H1 (cell line): ENCODE measurements at regions not wholly inside any gene's neighbourhood (a gene's known extent, or its start where the extent isn't known, plus 50 kb on each side); places are given as distances from the start of the nearest gene placed in this dataset.

Experiments
- CTCF ChIA-PET: fragments of 300-600 bp; sonication (Branson Sonifier 250); formaldehyde crosslinking; loops from one replicate; lab custom pipeline; 2021; ENCODE audit not compliant: partially characterized antibody; lab: Charles Lee
- POLR2A ChIA-PET: fragments of 300-600 bp; sonication (Branson Sonifier 250); formaldehyde crosslinking; loops from one replicate; lab custom pipeline; 2021; ENCODE audit warnings: inconsistent platforms; ENCODE audit not compliant: partially characterized antibody; lab: Charles Lee
- DNase-seq, 2 experiments: peaks; one replicate each; pipeline versions ENCODE4 v3.0.0 to v3.0.0-alpha.2; 2010 to 2022; ENCODE audit warnings: low spot score in 2 of 2, low read depth in 1 of 2, mixed read lengths in 1 of 2
- FAIRE-seq: peaks from 2 replicates; lab custom pipeline; 2011; peaks lifted over from hg19 to GRCh38; lab: Jason Lieb, UNC
- H2AFZ ChIP-seq: 2 replicates; pipeline ENCODE4 v1.8.1; 2012; ENCODE audit warnings: low read length, inconsistent platforms
- H2AK5ac ChIP-seq: 2 replicates; pipeline ENCODE4 v1.6.1; 2013; ENCODE audit warnings: low read depth, low read length
- H2BK120ac ChIP-seq: replicated peaks from 2 replicates; pipeline ENCODE3; 2013; ENCODE audit warnings: low read depth, low read length, inconsistent platforms
- H2BK12ac ChIP-seq: 2 replicates; pipeline ENCODE4 v1.6.1; 2013; ENCODE audit warnings: low read depth, low read length
- H2BK15ac ChIP-seq: 2 replicates; pipeline ENCODE4 v1.6.1; 2013; ENCODE audit warnings: low read length
- H2BK20ac ChIP-seq: 2 replicates; pipeline ENCODE4 v1.6.1; 2013; ENCODE audit warnings: low read length
- H2BK5ac ChIP-seq: 2 replicates; pipeline ENCODE4 v1.6.1; 2013; ENCODE audit warnings: low read depth, low read length
- H3K14ac ChIP-seq: 2 replicates; pipeline ENCODE4 v1.6.1; 2013; ENCODE audit warnings: inconsistent platforms; ENCODE audit not compliant: insufficient read length
- H3K18ac ChIP-seq: 2 replicates; pipeline ENCODE4 v1.6.1; 2013; ENCODE audit warnings: low read length; ENCODE audit errors: extremely low read depth
- H3K23ac ChIP-seq: 2 replicates; pipeline ENCODE4 v1.6.1; 2013; ENCODE audit warnings: inconsistent platforms; ENCODE audit not compliant: insufficient read length
- H3K23me2 ChIP-seq: 2 replicates; pipeline ENCODE4 v1.6.1; 2013; ENCODE audit warnings: low read depth, low read length
- H3K27ac ChIP-seq: 2 replicates; pipeline ENCODE4 v1.6.1; 2011; ENCODE audit warnings: low read depth, low read length, inconsistent platforms
- H3K27me3 ChIP-seq, 4 experiments: replicated peaks in 1 of 4; 1 replicate in 1 of 4; 2 replicates in 3 of 4; pipeline versions ENCODE4 v1.6.1 to v1.8.1; 2011 to 2013; ENCODE audit warnings: low read length in 3 of 4, mild to moderate bottlenecking in 3 of 4, inconsistent platforms in 2 of 4, mixed read lengths in 2 of 4, moderate library complexity in 1 of 4; ENCODE audit not compliant: control insufficient read depth in 3 of 4, insufficient read depth in 3 of 4; ENCODE audit errors: extremely low read depth in 1 of 4
- H3K36me3 ChIP-seq, 4 experiments: 2 replicates each; pipeline versions ENCODE4 v1.6.1 to v1.8.1; 2011 to 2013; ENCODE audit warnings: mild to moderate bottlenecking in 4 of 4, low read length in 3 of 4, moderate library complexity in 2 of 4, control low read depth in 1 of 4, inconsistent platforms in 1 of 4; ENCODE audit not compliant: insufficient read depth in 4 of 4, control insufficient read depth in 2 of 4
- H3K4ac ChIP-seq: replicated peaks from 2 replicates; pipeline ENCODE3; 2013; ENCODE audit warnings: low read length, low read depth, mixed read lengths, inconsistent platforms; ENCODE audit not compliant: insufficient read length
- H3K4me1 ChIP-seq, 4 experiments: replicated peaks in 1 of 4; 1 replicate in 1 of 4; 2 replicates in 3 of 4; pipeline versions ENCODE4 v1.6.1 to v1.8.1; 2011 to 2013; ENCODE audit warnings: low read length in 3 of 4, inconsistent platforms in 2 of 4, mixed read lengths in 1 of 4; ENCODE audit not compliant: insufficient read depth in 4 of 4, control insufficient read depth in 3 of 4
- H3K4me2 ChIP-seq, 2 experiments: 2 replicates each; pipeline versions ENCODE4 v1.6.1 to v1.8.1; 2011 to 2013; ENCODE audit warnings: low read depth in 2 of 2, low read length in 2 of 2, control low read depth in 1 of 2, inconsistent platforms in 1 of 2, mild to moderate bottlenecking in 1 of 2; ENCODE audit not compliant: insufficient read depth in 1 of 2
- H3K4me3 ChIP-seq, 4 experiments: fragments of 200-600, 300-600 bp in 1 of 4; sonication (generic), shearing (Covaris generic), sonication (Bioruptor Twin) in 1 of 4; 2 replicates each; pipeline versions ENCODE4 v1.5.1 to v1.8.1; 2011 to 2016; ENCODE audit warnings: low read length in 4 of 4, low read depth in 3 of 4, control low read depth in 2 of 4, inconsistent platforms in 2 of 4, mild to moderate bottlenecking in 2 of 4, mixed read lengths in 1 of 4, moderate library complexity in 1 of 4; ENCODE audit not compliant: insufficient read depth in 2 of 4; ENCODE audit errors: extremely low read depth in 1 of 4
- H3K56ac ChIP-seq: replicated peaks from 2 replicates; pipeline ENCODE3; 2013; ENCODE audit warnings: low read depth, mild to moderate bottlenecking, mixed read lengths, low read length, inconsistent platforms; ENCODE audit not compliant: insufficient read length
- H3K79me1 ChIP-seq: 2 replicates; pipeline ENCODE4 v1.6.1; 2013; ENCODE audit warnings: low read depth, low read length, control low read depth
- H3K79me2 ChIP-seq, 2 experiments: 2 replicates each; pipeline versions ENCODE4 v1.6.1 to v1.8.1; 2012 to 2013; ENCODE audit warnings: low read length in 2 of 2, mild to moderate bottlenecking in 2 of 2, inconsistent platforms in 1 of 2; ENCODE audit not compliant: insufficient read depth in 2 of 2, control insufficient read depth in 1 of 2
- H3K9ac ChIP-seq, 4 experiments: replicated peaks in 1 of 4; 1 replicate in 1 of 4; 2 replicates in 3 of 4; pipeline versions ENCODE4 v1.6.1 to v1.8.1; 2011 to 2013; ENCODE audit warnings: low read depth in 3 of 4, low read length in 3 of 4, control low read depth in 2 of 4, mild to moderate bottlenecking in 2 of 4, moderate library complexity in 2 of 4, inconsistent platforms in 1 of 4; ENCODE audit errors: extremely low read depth in 1 of 4
- H3K9me3 ChIP-seq, 2 experiments: 2 replicates each; pipeline versions ENCODE4 v1.6.1 to v1.8.1; 2012 to 2013; ENCODE audit warnings: mild to moderate bottlenecking in 2 of 2, moderate library complexity in 2 of 2, control low read depth in 1 of 2, inconsistent platforms in 1 of 2, low read depth in 1 of 2, low read length in 1 of 2, mixed read lengths in 1 of 2; ENCODE audit not compliant: insufficient read depth in 2 of 2
- H4K20me1 ChIP-seq, 2 experiments: replicated peaks in 1 of 2; 2 replicates each; pipeline versions ENCODE3 to v1.8.1; 2011 to 2013; ENCODE audit warnings: inconsistent platforms in 2 of 2, low read length in 2 of 2, mild to moderate bottlenecking in 1 of 2; ENCODE audit not compliant: insufficient read depth in 2 of 2, control insufficient read depth in 1 of 2
- H4K5ac ChIP-seq: 2 replicates; pipeline ENCODE4 v1.6.1; 2013; ENCODE audit warnings: low read length, low read depth, mixed read lengths, inconsistent platforms; ENCODE audit not compliant: insufficient read length
- H4K8ac ChIP-seq: 2 replicates; pipeline ENCODE4 v1.8.0; 2013; ENCODE audit warnings: mild to moderate bottlenecking, moderate library complexity, low read length, inconsistent platforms; ENCODE audit not compliant: insufficient read depth; ENCODE audit errors: extremely low read depth
- H4K91ac ChIP-seq: replicated peaks from 2 replicates; pipeline ENCODE3; 2013; ENCODE audit warnings: low read length, mixed read lengths, inconsistent platforms; ENCODE audit not compliant: insufficient read length
- MAX ChIP-seq: IDR thresholded peaks from 2 replicates; pipeline ENCODE4 v1.6.1; 2012; ENCODE audit warnings: inconsistent platforms
- RXRA ChIP-seq: IDR thresholded peaks from 2 replicates; pipeline ENCODE4 v1.6.1; 2011; ENCODE audit warnings: low read depth, mild to moderate bottlenecking, low read length, moderate library complexity; ENCODE audit not compliant: insufficient read depth
- WGBS, 2 experiments: shearing (Covaris generic) in 1 of 2; methylation state at CpG; one replicate each; pipeline versions ENCODE4 v1.1.6 to v1.1.7; 2013 to 2015; ENCODE audit warnings: low lambda C conversion rate in 2 of 2, mixed read lengths in 2 of 2, inconsistent platforms in 1 of 2, low coverage in 1 of 2, missing lambda C conversion rate in 1 of 2; ENCODE audit not compliant: insufficient replicate concordance in 2 of 2, insufficient coverage in 1 of 2, insufficient read length in 1 of 2; ENCODE audit errors: extremely low coverage in 1 of 2, missing lambda C conversion rate in 1 of 2; 5-methylcytosine and 5-hydroxymethylcytosine counted together

- Histone ChIP-seq H2BK120ac (no peak overlapping the region), H3K4me1 (peaks cover 0 to under 1% (median 0%) of the 10 kb centered on the region in 4 experiments; a peak in 3 of 7 replicates), H2BK15ac (no peak overlapping the region), H4K5ac (no peak overlapping the region), H2AK5ac (no peak overlapping the region), H4K8ac (no peak overlapping the region), H3K9ac (no peak overlapping the region), H2BK5ac (no peak overlapping the region), H3K36me3 (no peaks in the 10 kb centered on the region), H2BK12ac (no peak overlapping the region), H3K56ac (no peak overlapping the region), H3K27ac (no peak overlapping the region), H3K18ac (no peak overlapping the region), H4K20me1 (no peaks in the 10 kb centered on the region), H3K23me2 (no peaks in the 10 kb centered on the region), H3K27me3 (no peaks in the 10 kb centered on the region; a peak in 2 of 7 replicates), H3K4me3 (no peak overlapping the region), H2AFZ (no peak overlapping the region), H3K23ac (no peak overlapping the region), H3K14ac (no peak overlapping the region), H4K91ac (no peak overlapping the region), H3K4me2 (no peak overlapping the region), H3K9me3 (peaks cover 8 to 14% of the 10 kb centered on the region in 2 experiments; a peak in 3 of 4 replicates), H3K4ac (no peak overlapping the region), H3K79me1 (no peaks in the 10 kb centered on the region), H3K79me2 (no peaks in the 10 kb centered on the region), H2BK20ac (no peak overlapping the region)
- TF ChIP-seq MAX (0 out of 2 replicates have a peak, but pooled peaks have one; percentile 31), RXRA (no peak)
- FAIRE-seq (no peak), DNase-seq (peak in 1 of 2 experiments; percentile 39)
- POLR2A ChIA-PET = no interaction called here
- CTCF ChIA-PET = interaction anchor here (1.2 to 1.5 kb wide), 2 partner anchors 10 to 11 kb away, joined by 3 to 5 read pairs; no protein-coding TSS in a partner anchor
- 95% methylated on average over 20 of the region's 20 CpGs; no CpG with 5 or more reads in 1 of the 2 experiments for whole genome bisulfite sequencing, 2 experiments
Measured at GRCh38 chr22:49553518-49554295, 274.0 kb downstream of the BRD1 start.
